Prostate gland (tissue), 2 donors: ENCODE measurements at regions not wholly inside any gene's neighbourhood (a gene's known extent, or its start where the extent isn't known, plus 50 kb on each side); places are given as distances from the start of the nearest gene placed in this dataset.
"Not testable (repeated sequence)": the region's sequence is repeated elsewhere in the genome, so short reads cannot be mapped to it uniquely, and the experiment has no call there.

Experiments used
- DNase-seq: peaks from one replicate; pipeline ENCODE4 v3.0.0-alpha.2; 2019; ENCODE audit warnings: low spot score
- H3K27ac ChIP-seq, 2 donors: fragments of 200-600 bp; sonication (generic); 2 replicates each; pipeline ENCODE4 v1.5.1; 2017 to 2019
- H3K27me3 ChIP-seq: fragments of 200-600 bp; sonication (generic); replicated peaks from 2 replicates; pipeline ENCODE4 v1.5.1; 2019; ENCODE audit not compliant: insufficient read depth
- H3K36me3 ChIP-seq, 2 donors: fragments of 200-600 bp; sonication (generic); 1 replicate in 1 of 2; 2 replicates in 1 of 2; pipeline versions ENCODE4 v1.5.1 to v1.8.1; 2017 to 2019
- H3K4me1 ChIP-seq: fragments of 200-600 bp; sonication (generic); replicated peaks from 2 replicates; pipeline ENCODE4 v1.5.1; 2019
- H3K4me3 ChIP-seq, 2 donors: fragments of 200-600 bp; sonication (generic); 2 replicates each; pipeline ENCODE4 v1.5.1; 2017 to 2019
- H3K9me3 ChIP-seq: fragments of 200-600 bp; sonication (generic); 2 replicates; pipeline ENCODE4 v1.5.1; 2017
- POLR2A ChIP-seq: fragments of 450-650 bp; IDR thresholded peaks from one replicate; pipeline ENCODE4 v1.6.1; 2016; ENCODE audit warnings: antibody characterized with exemption, mild to moderate bottlenecking
- POLR2AphosphoS5 ChIP-seq: sonication (generic); formaldehyde crosslinking; IDR thresholded peaks from one replicate; pipeline ENCODE4 v1.6.1; 2017; ENCODE audit warnings: antibody characterized with exemption
- WGBS: methylation state at CpG from one replicate; pipeline ENCODE4 v1.1.5; 2018; 5-methylcytosine and 5-hydroxymethylcytosine counted together
- intact Hi-C: fragments of 100-400 bp; cut with DNase I; formaldehyde crosslinking; loops from one replicate; pipeline ENCODE4 v1.14.2; 2022
- TF ChIP-seq, protein P1 (sequence below), 4 experiments: fragments of 200-600 bp in 2 of 4; fragments of 450-650 bp in 2 of 4; sonication (generic) in 2 of 4; IDR thresholded peaks; 1 replicate in 3 of 4; 2 replicates in 1 of 4; pipeline ENCODE4 v1.5.1; 2016 to 2019; ENCODE audit warnings: antibody characterized with exemption in 4 of 4, mild to moderate bottlenecking in 2 of 4, moderate library complexity in 2 of 4

DNA sequence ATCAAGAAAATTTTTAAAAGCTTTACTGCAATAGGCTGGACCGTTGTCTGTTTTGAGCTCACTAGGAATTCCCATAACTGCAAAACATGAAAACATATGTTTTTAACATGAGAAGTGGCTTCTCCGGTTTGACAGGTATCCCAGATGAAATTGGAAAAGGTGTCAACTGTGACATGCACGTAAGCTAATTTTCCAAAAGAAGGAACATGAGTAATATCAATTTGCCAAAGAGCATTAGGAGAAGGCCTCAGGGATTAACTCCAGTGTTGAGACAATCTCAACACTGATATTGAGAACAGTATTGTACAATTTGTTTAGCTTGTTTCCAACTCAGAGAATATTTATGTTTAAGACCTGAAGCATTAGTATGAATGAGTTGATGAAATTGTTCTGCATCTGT lies 215.5 kb upstream of the KCNN2 start:
- WGBS = 83% methylated on average over 3 of the region's 3 CpGs
- H3K4me1 ChIP-seq = no peaks in the 10 kb centered on the region
- no peak overlapping the region for H3K27ac ChIP-seq
- intact Hi-C loops = no loop called here
- no peaks in the 10 kb centered on the region for H3K36me3 ChIP-seq
- H3K9me3 ChIP-seq = no peaks in the 10 kb centered on the region
- no peak overlapping the region for H3K4me3 ChIP-seq
- no peak for DNase-seq
- TF ChIP-seq POLR2A (no peak), POLR2AphosphoS5 (no peak)
- TF ChIP-seq, protein P1, sequence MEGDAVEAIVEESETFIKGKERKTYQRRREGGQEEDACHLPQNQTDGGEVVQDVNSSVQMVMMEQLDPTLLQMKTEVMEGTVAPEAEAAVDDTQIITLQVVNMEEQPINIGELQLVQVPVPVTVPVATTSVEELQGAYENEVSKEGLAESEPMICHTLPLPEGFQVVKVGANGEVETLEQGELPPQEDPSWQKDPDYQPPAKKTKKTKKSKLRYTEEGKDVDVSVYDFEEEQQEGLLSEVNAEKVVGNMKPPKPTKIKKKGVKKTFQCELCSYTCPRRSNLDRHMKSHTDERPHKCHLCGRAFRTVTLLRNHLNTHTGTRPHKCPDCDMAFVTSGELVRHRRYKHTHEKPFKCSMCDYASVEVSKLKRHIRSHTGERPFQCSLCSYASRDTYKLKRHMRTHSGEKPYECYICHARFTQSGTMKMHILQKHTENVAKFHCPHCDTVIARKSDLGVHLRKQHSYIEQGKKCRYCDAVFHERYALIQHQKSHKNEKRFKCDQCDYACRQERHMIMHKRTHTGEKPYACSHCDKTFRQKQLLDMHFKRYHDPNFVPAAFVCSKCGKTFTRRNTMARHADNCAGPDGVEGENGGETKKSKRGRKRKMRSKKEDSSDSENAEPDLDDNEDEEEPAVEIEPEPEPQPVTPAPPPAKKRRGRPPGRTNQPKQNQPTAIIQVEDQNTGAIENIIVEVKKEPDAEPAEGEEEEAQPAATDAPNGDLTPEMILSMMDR (IDR thresholded peaks at IDR 0.05) = no peak
- no peaks in the 10 kb centered on the region for H3K27me3 ChIP-seq

DNA sequence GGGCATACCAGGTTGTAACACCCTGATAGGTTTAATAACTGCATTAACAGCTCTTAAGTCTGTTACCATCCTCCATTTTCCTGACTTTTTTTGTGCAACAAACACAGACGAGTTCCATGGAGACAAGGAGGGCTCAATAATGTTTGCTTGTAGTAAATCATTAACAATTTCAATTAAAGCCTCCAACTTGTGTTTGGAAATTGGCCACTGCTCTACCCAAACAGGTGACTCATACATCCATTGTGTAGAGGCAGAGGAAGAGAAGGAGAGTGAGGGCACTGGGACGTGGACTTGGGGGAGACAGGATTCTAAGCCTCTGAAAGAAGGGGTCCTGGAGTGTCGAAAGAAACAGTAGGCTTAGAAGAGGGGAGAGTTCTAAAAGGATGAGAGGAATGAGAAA lies 213.6 kb upstream of the KCNN2 start:
- no peaks in the 10 kb centered on the region for H3K36me3 ChIP-seq
- TF ChIP-seq, protein P1 (IDR thresholded peaks at IDR 0.05) = no peak
- no peak for TF ChIP-seq POLR2A
- TF ChIP-seq POLR2AphosphoS5 = no peak
- H3K4me3 ChIP-seq = no peak overlapping the region
- H3K27ac ChIP-seq = no peak overlapping the region
- intact Hi-C loops = no loop called here
- H3K9me3 ChIP-seq = no peaks in the 10 kb centered on the region
- H3K4me1 ChIP-seq = no peaks in the 10 kb centered on the region
- H3K27me3 ChIP-seq = no peaks in the 10 kb centered on the region
- no peak for DNase-seq
- WGBS = 56% methylated on average over 3 of the region's 3 CpGs

DNA sequence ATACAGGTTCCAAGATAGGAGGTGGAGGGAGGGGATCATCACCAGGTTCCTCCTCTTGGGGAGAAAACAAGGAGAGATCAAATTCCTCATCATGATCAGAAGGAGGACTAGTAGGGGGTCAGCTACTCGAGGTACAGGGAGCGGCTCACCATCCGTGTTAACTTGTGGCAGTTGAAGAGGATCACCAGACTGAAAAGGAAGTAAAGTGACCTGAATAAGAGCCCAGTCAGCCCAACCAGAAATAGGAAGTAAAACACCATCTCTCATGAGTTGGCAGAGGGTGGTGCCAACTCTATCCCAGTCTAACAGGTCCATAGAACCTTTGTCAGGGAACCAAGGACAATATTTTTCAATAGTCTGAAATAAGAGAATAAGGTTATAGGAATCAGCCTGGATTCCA lies 213.1 kb upstream of the KCNN2 start:
- DNase-seq, H3K4me1 ChIP-seq, H3K27me3 ChIP-seq, H3K4me3 ChIP-seq, H3K9me3 ChIP-seq, H3K36me3 ChIP-seq, H3K27ac ChIP-seq, intact Hi-C loops: not testable (repeated sequence)
- 71% methylated on average over 3 of the region's 3 CpGs for WGBS

DNA sequence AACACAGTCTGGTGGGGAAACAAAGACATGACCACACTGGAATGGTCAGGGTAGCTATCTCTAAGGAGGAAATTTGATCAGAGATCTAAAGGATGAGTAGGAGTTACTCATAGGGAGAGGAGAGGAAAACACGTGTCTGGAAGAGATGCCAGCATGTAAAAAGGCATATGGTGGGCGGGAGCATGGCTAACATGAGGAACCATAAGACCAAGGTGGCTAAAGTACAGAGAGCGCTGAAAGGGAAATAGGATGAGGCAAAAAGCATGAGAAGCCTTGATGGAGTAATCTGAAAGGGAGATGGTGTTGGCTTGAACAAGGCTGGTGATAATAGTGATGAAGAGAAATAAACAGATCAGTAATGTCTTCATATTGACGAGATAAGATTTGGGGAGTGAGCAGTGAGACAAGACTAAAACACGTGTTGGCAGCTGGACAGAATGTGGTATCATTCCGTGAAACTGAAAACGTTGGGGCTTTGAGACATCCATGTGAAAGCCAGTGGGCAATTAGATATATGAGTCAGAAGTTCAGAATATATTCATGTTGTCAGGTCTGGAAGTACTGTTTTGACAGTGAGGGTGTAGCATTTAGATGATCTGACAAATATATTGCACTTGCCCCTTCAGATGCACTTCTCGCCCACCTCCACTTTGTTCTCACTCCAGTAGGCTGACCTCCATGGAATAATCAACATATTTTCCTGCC lies 209.1 kb upstream of the KCNN2 start:
- H3K36me3 ChIP-seq = no peaks in the 10 kb centered on the region
- no peaks in the 10 kb centered on the region for H3K9me3 ChIP-seq
- no peak for TF ChIP-seq POLR2AphosphoS5
- TF ChIP-seq POLR2A = no peak
- TF ChIP-seq, protein P1 (IDR thresholded peaks at IDR 0.05) = no peak
- H3K4me3 ChIP-seq = no peak overlapping the region
- H3K4me1 ChIP-seq = no peaks in the 10 kb centered on the region
- no peaks in the 10 kb centered on the region for H3K27me3 ChIP-seq
- DNase-seq = no peak
- no peak overlapping the region for H3K27ac ChIP-seq
- intact Hi-C loops = no loop called here
- 84% methylated on average over 8 of the region's 8 CpGs for WGBS

DNA sequence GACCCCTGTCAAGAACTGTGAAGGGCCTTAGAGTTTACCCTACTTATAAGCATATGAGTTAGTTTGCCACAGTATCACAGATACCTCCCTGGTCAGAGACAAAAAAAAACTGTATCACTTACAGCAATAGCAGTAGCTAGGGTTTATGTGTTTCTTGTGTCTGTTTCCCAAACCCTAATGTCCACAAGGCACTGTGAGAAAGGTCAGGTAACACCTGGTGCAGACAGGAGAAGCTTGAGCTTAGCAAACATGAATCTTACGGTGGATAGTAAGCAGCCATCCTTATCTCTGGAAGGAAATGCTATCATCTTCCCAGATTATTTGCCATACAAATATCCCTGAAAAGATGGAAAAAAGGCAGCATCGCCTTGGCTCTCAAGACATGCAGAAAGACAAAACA lies 208.5 kb upstream of the KCNN2 start:
- Histone ChIP-seq H3K36me3 (no peaks in the 10 kb centered on the region), H3K9me3 (no peaks in the 10 kb centered on the region), H3K4me3 (no peak overlapping the region), H3K27me3 (no peaks in the 10 kb centered on the region), H3K27ac (no peak overlapping the region), H3K4me1 (no peaks in the 10 kb centered on the region)
- no peak for TF ChIP-seq POLR2AphosphoS5
- TF ChIP-seq, protein P1 (IDR thresholded peaks at IDR 0.05) = no peak
- no peak for TF ChIP-seq POLR2A
- no peak for DNase-seq
- intact Hi-C loops = no loop called here
- 85% methylated on average over 2 of the region's 2 CpGs for WGBS
